Fibroblast of villous mesenchyme (primary cell): ENCODE measurements at regions not wholly inside any gene's neighbourhood (a gene's known extent, or its start where the extent isn't known, plus 50 kb on each side); places are given as distances from the start of the nearest gene placed in this dataset.

Experiments used
- DNase-seq: peaks from one replicate; pipeline ENCODE4 v3.0.0-alpha.2; 2010; ENCODE audit warnings: low read depth
- H3K4me3 ChIP-seq: 2 replicates; pipeline ENCODE4 v1.5.1; 2011; ENCODE audit warnings: low read depth, mild to moderate bottlenecking, low read length
- CTCF ChIP-seq: IDR thresholded peaks from 2 replicates; pipeline ENCODE4 v1.5.1; 2012; ENCODE audit warnings: low read depth, mild to moderate bottlenecking, low read length; ENCODE audit not compliant: insufficient read depth

GRCh38 chr18:57922885-57923284, 119.8 kb upstream of the ATP8B1 start:
- no peak overlapping the region for H3K4me3 ChIP-seq
- no peak for DNase-seq
- TF ChIP-seq CTCF = no peak

GRCh38 chr18:57921708-57922107, 118.6 kb upstream of the ATP8B1 start:
- no peak overlapping the region for H3K4me3 ChIP-seq
- peak; percentile 40 for DNase-seq
- TF ChIP-seq CTCF = no peak

- no peak for TF ChIP-seq CTCF
- H3K4me3 ChIP-seq = no peak overlapping the region
- DNase-seq = no peak
Observed at GRCh38 chr18:57920036-57920435, 116.9 kb upstream of the ATP8B1 start.

- TF ChIP-seq CTCF = no peak
- DNase-seq = no peak
- H3K4me3 ChIP-seq = no peak overlapping the region
Observed at GRCh38 chr18:57918601-57919000, 115.5 kb upstream of the ATP8B1 start.

GRCh38 chr18:57916684-57917083, 113.6 kb upstream of the ATP8B1 start:
- no peak for TF ChIP-seq CTCF
- no peak overlapping the region for H3K4me3 ChIP-seq
- no peak for DNase-seq

- no peak overlapping the region for H3K4me3 ChIP-seq
- peak; percentile 13 for DNase-seq
- TF ChIP-seq CTCF = no peak
Observed at GRCh38 chr18:57915865-57916582, 112.9 kb upstream of the ATP8B1 start.

GRCh38 chr18:57915248-57915647, 112.1 kb upstream of the ATP8B1 start:
- no peak for TF ChIP-seq CTCF
- peak; percentile 51 for DNase-seq
- H3K4me3 ChIP-seq = no peak overlapping the region
